ENCODE measurements at regions not wholly inside any gene's neighbourhood (a gene's known extent, or its start where the extent isn't known, plus 50 kb on each side); places are given as distances from the start of the nearest gene placed in this dataset.
A peak's percentile ranks its signal among the peaks of the same experiment; 100 is the strongest.

- peak; percentile 45 for DNase-seq (ENCODE audit: low spot score)
- TF ChIP-seq CTCF (IDR thresholded peaks at IDR 0.05; ENCODE audit: poor library complexity, severe bottlenecking), result no peak
- no peaks in the 10 kb centered on the region for H3K27me3 ChIP-seq (ENCODE audit: insufficient read depth, poor library complexity, severe bottlenecking)
- no peak overlapping the region for H3K4me3 ChIP-seq (ENCODE audit: severe bottlenecking)
- no peaks in the 10 kb centered on the region for H3K36me3 ChIP-seq (ENCODE audit: low read depth)
- no peak overlapping the region for H3K27ac ChIP-seq (ENCODE audit: poor library complexity, severe bottlenecking)
- H3K9me3 ChIP-seq (ENCODE audit: severe bottlenecking), result no peaks in the 10 kb centered on the region
- no peaks in the 10 kb centered on the region for H3K4me1 ChIP-seq (ENCODE audit: insufficient read depth, poor library complexity, severe bottlenecking)
- no peak for ATAC-seq (ENCODE audit: low read depth)
Observed at GRCh38 chr22:49656291-49656851, 171.3 kb downstream of the BRD1 start.

GRCh38 chr22:49655168-49655812, 172.4 kb downstream of the BRD1 start:
- H3K27ac ChIP-seq (ENCODE audit: poor library complexity, severe bottlenecking), result no peak overlapping the region
- H3K27me3 ChIP-seq (ENCODE audit: insufficient read depth, poor library complexity, severe bottlenecking), result no peaks in the 10 kb centered on the region
- no peaks in the 10 kb centered on the region for H3K9me3 ChIP-seq (ENCODE audit: severe bottlenecking)
- no peaks in the 10 kb centered on the region for H3K4me1 ChIP-seq (ENCODE audit: insufficient read depth, poor library complexity, severe bottlenecking)
- H3K4me3 ChIP-seq (ENCODE audit: severe bottlenecking), result no peak overlapping the region
- DNase-seq (ENCODE audit: low spot score) (peak; percentile 32), ATAC-seq (ENCODE audit: low read depth) (no peak)
- no peaks in the 10 kb centered on the region for H3K36me3 ChIP-seq (ENCODE audit: low read depth)
- no peak for TF ChIP-seq CTCF (IDR thresholded peaks at IDR 0.05; ENCODE audit: poor library complexity, severe bottlenecking)

- Histone ChIP-seq H3K4me3 (ENCODE audit: severe bottlenecking) (no peak overlapping the region), H3K4me1 (ENCODE audit: insufficient read depth, poor library complexity, severe bottlenecking) (no peaks in the 10 kb centered on the region), H3K9me3 (ENCODE audit: severe bottlenecking) (no peaks in the 10 kb centered on the region), H3K27me3 (ENCODE audit: insufficient read depth, poor library complexity, severe bottlenecking) (no peaks in the 10 kb centered on the region), H3K27ac (ENCODE audit: poor library complexity, severe bottlenecking) (no peak overlapping the region), H3K36me3 (ENCODE audit: low read depth) (no peaks in the 10 kb centered on the region)
- no peak for DNase-seq (ENCODE audit: low spot score)
- no peak for TF ChIP-seq CTCF (IDR thresholded peaks at IDR 0.05; ENCODE audit: poor library complexity, severe bottlenecking)
- no peak for ATAC-seq (ENCODE audit: low read depth)
Observed at GRCh38 chr22:49650336-49651241, 177.1 kb downstream of the BRD1 start.

GRCh38 chr22:49649166-49650068, 178.3 kb downstream of the BRD1 start:
- Histone ChIP-seq H3K9me3 (ENCODE audit: severe bottlenecking) (no peaks in the 10 kb centered on the region), H3K36me3 (ENCODE audit: low read depth) (no peaks in the 10 kb centered on the region), H3K4me1 (ENCODE audit: insufficient read depth, poor library complexity, severe bottlenecking) (no peaks in the 10 kb centered on the region), H3K27ac (ENCODE audit: poor library complexity, severe bottlenecking) (no peak overlapping the region), H3K4me3 (ENCODE audit: severe bottlenecking) (no peak overlapping the region), H3K27me3 (ENCODE audit: insufficient read depth, poor library complexity, severe bottlenecking) (no peaks in the 10 kb centered on the region)
- ATAC-seq (ENCODE audit: low read depth) (no peak), DNase-seq (ENCODE audit: low spot score) (no peak)
- TF ChIP-seq CTCF (IDR thresholded peaks at IDR 0.05; ENCODE audit: poor library complexity, severe bottlenecking), result no peak
